NCI-H2171 treated with DMSO at 0.1 percent for 48 hours (cell line): ENCODE measurements at regions not wholly inside any gene's neighbourhood (a gene's known extent, or its start where the extent isn't known, plus 50 kb on each side); places are given as distances from the start of the nearest gene placed in this dataset.

Experiments
- DNase-seq: peaks from one replicate; lab custom pipeline; 2025; lab: John Stamatoyannopoulos, UW

DNA sequence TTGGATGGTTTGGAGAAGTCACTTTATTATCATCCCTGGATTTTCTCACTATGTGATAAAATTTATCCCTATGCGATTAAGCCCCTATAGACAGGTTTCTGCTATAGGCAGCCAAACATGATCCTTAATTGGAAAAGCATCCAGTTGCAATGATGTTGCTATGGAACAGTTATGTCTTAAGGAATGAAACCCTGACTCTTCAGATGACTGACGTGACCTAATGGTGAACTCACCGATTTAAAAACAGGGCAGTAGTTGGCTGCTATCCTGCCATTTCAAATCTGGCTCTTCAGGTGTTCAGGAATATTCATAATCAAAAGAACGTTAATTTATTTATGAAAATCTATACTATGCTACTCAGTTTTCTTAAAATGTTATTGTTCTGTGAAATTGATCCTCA is 106.8 kb upstream of the ROBO1 start:
- no peak for DNase-seq

DNA sequence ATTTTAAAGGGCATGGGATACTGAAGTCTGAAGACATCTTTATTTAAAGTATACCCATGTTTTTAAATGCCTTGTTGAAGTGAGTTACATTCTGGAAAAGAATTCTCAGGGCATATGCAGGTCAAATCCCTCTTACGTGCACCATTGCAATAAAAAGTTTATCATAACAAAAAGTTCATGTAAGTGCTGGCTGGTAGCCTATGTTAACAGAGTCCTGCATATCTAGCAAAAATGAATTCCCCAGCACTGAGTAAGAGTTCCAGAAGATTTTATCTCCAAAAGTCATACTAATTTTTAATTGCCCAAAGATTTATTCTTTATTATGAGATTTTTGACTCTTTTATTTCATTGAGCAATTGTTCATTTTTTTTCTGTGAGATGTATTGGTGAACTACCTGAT is 104.7 kb upstream of the ROBO1 start:
- DNase-seq: no peak

DNA sequence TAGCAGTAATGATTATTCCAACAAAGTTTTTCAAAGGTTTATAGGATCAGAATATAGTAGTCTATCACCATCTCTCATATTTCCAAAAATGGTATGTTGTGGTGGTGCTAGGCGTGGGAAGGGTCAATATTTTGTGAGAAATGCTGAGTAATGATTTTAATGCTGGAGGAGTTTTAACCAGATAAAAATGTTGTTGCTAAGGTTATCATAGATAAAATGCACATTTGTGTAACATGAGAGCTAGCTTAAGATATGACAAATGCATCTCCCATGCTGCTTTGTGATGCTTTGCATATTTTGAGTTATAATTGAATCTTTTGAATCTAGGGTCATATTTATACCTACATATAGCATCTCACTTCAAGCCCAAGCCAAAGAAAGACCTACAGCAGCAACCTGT is 103.9 kb upstream of the ROBO1 start:
- no peak for DNase-seq

DNA sequence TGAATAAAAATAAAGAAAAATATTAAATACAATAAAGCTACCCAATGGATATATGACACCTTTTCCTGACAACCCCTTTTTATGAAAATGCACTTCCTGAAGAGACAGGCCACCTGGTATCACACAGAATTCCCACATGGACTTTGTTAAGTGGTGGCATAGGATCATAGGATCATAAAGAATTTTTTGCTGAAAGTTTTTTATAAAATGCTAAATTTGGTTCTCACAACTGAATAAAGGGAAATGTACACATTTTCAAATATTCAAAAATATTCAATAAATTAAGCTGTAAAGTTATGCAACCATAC is 102.5 kb upstream of the ROBO1 start:
- DNase-seq: no peak

DNA sequence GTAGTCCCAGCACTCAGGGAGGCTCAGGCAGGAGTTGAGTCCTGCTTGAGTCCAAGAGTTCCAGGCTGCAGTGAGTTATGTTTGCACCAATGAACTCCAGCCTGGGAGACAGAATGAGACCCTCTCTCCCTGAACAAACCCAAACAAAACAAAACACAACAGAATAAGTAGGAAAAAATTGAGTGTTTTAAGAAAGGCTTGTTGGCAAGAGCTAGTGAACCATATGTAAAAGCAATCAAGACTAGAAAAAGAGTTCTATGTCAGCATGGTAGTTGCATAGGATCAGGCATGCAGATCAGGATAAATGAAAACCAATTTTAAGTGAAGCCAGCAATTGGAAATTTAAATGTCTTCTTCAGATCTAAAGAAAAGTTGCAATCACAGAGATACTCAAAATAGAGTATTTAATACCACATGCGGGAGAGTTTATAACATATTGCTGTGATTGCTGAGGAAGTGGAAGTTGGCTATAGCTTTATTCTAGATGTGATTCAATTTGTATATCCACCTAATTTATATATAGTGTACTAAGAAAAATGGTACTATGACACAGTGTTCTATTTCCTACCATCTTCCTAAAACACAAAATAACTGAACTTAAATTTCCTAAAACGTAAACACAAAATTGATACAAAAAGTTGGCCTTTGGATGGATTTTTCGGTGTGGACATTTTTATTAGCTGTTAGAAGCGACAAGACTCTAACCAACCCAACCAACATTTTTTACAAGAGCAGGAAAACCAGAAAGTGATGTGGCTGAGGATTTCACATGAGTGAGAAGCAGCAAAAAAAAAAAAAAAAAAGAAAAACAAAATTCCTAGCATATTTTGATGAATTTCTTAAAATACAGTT is 101.9 kb upstream of the ROBO1 start:
- no peak for DNase-seq

DNA sequence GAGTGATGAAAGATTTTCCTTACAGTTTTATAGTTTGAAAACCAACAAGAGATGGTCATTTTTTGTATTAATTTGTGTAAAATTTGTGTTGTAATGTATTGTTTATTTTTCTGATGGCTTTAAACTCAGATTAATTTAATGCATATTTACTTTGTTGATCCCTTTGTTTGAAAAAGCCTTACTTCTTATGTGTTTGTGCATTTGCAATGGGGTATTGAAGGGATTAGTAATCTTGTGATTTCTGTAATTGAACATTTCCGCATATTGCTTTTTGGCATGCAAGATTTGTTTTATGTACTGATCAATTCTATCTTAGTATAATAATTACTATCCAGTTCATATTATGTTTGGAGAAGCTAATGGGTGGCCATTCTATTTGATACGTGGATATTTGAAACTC is 98.4 kb upstream of the ROBO1 start:
- no peak for DNase-seq

DNA sequence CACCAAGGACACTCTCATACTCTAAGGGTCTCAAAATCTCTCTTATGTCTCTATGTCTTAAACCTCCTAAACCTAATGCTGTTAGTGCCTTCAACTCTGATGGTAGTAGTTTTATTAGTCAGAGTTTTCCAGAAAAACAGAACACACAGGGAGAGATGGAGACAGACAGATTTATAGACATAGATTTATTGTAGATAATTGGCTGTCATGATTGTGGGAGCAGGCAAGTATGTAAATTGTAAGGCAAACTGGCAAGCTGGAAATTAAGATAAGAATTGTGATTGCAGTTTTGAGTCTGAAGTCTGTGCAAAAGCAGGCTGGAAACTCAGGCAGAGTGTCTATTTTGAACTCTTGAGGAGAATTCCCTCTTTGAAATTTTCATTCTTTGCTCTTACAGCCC is 96.3 kb upstream of the ROBO1 start:
- no peak for DNase-seq

DNA sequence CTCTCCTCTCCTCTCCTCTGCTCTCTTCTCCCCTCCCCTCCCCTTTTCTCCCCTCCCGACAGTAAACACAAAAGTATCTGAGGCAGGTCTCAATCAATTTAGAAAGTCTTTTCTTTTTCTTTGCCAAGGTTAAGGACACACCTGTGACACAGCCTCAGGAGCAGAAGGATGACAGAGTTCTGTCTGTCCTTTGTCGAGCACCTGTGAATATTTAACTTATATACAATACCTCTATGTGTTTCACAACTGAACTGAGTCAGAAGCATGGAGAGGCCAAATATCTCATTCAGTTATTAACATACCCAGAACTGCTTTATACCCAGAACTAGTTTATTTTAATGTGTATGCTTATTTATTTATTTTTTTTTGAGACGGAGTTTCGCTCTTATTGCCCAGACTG is 81.1 kb upstream of the ROBO1 start:
- DNase-seq: no peak

DNA sequence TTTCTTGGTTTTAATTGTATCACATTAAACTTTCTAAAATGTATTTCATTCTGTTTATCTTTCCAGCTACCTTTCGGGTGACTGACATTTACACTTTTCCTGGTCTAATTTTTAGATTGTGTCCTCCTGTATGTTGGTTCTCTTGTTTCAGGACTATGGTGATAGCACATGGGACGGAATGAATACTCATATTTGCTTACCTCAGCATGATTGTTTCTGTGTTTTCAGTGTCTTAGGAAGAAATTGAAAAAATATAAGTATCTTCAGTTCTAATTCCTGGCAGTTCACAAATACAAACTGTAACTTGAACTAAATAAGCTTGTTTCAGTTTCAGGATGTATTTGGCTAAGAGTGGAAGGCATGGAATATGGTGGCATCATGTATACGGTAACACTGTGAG is 80.1 kb upstream of the ROBO1 start:
- no peak for DNase-seq

DNA sequence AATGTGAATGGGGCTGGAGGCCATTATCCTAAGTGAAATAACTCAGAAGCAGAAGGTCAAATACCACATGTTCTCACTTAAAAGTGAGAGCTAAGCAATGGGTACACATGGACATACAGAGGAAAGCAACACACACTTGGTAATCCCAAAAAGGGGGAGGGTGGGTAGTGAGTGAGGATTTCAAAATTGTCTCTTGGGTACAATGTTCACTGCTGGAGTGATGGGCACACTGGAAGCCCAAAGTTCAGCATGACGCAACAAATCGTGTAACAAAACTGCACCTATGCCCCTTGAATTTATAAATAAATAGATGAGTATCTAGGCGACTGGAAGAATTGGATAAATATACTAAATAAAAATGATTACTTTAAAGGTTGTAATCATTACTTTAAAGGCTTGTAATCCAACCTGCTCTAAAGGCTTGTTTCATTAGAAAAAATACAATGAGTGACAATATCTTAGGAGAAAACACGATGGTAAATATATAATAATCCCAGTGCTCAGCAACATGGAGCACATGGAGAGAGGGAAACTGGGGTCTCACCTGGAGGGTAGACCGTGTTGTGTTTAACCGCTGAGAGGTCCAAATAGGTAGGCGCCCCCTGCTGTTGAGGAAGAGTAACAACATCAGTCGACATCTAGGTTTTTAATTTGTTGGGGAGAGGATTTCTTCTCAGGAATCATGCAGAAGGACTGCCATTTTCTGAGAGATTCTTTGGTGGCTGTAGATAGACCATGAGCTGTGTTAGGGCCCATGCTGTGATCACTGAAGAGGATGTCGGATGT is 78.5 kb upstream of the ROBO1 start:
- peak; percentile 1 for DNase-seq

DNA sequence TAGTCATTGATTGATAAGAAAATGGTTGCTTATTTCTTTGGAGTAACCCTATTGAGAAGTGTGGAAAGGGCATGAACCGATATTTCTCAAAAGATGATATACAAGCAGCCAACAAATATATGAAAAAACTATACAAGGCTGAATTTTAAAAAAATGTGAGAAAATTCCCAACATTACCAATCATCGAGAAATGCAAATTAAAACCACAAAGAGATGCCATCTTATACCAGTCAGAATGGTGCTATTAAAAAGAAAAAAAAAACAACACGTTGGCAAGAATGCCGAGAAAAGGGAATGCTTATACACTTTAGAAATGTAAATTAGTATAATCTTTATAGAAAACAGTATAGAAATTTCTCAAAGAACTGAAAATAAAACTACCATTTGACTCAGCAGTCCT is 77.7 kb upstream of the ROBO1 start:
- DNase-seq: no peak

DNA sequence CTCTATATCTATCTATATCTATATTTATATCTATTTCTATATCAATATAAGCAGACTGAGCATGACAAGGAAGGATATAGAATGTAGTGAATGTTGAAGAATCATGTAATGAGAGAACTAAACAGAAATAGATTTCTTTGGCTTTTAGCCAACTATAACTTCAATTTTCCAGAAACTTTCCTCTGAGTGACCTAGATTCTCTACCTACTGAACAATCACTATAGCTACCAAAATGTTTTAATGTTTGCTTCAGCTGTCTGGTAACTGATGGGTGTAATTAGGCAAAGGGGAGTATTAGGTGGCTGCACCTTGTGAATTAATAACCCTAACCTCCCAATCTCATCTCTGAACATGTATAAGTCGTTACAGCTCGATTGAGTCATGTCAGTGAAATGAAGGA is 76.4 kb upstream of the ROBO1 start:
- DNase-seq: no peak

DNA sequence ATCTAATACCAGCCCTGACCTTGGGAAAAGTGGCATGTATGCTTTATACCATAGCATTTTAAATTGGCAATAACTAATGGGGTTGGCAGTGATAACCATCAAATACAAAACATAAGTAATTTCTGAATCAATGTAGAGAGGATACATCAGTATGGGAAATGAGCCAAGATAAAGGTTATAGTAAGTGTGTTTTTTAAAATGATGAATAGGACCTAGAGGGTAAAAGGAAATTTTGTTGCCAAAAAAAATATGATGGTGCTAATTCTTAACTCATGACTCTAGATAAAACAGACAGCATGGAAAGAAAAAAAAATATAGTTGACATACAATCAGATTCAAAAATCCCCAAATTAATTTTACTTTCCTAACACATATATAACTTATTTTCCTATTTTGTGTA is 75.4 kb upstream of the ROBO1 start:
- DNase-seq: no peak

DNA sequence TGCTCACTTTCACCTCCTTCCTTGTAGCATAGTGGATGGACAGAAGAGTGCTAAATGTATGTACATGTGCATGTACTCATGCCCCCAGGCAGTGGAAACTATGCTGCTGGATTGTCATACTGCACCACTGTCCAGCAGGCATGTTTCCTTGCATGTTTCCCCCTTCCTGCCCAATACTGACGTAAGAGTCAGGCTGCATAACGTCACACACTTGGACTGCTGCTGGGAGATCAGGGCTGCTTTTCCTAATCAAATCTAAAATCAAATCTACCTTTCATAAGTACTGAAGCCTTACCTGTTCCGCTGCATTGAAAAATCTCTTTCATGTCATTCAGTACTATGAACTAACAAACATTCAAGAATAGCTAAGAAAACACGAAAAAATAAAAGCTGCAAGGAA is 67.9 kb upstream of the ROBO1 start:
- DNase-seq: no peak

DNA sequence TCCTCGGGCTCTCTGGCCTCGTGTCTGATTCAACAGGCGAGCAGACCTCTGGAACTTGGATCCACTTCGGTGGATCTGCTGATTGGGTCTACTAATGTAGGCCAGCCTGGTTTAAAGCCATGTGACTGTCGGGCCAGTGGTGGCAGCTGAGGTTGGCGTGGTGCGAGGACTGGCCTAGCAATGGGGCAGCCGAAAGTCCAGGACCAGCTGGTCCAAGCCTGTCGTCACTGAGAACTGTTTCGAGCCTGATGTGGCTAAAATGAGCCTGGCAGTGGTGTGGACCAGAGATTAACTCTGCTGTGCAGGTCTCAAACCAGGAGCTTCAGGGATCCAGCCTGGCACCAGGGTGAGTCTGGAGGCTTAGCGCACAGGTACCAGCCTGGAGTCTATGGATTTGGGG is 56.4 kb upstream of the ROBO1 start:
- no peak for DNase-seq

DNA sequence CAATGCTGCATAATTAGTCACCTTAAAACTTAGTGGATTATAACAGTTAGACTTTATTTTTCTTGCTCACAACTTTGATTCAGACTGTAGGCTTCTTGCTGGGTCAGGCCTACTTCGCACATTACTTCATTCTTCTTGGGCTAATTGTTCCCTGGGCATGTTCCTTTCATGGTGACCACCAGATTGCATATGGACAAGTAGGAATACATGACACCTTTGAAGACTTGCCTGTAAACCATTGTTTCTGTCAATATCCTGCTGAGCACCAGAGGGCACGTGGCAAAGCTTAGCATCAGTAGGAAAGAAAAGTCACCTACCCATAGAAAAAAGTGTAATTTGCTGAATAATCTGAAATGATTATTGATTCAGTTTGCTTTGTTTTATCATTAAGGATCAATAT is 54.3 kb upstream of the ROBO1 start:
- no peak for DNase-seq

DNA sequence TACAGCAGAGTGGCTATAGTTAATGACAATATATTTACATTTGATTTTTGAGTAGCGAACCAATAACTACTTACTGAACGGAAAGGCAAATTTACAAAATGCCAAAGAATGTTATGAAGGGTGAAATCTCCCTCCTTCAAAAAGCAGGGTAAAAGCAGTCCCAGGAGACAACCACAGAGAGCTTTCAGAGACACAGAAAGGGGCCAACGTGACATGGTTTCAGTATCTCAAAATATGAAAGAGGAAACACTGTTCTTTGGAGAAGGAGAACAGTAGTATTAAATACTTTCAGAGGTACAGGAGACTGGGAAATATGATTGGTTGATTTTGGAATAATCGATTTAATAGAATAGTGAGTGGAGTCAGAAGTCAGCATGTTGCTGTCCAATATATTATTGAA is 52.3 kb upstream of the ROBO1 start:
- DNase-seq: no peak

DNA sequence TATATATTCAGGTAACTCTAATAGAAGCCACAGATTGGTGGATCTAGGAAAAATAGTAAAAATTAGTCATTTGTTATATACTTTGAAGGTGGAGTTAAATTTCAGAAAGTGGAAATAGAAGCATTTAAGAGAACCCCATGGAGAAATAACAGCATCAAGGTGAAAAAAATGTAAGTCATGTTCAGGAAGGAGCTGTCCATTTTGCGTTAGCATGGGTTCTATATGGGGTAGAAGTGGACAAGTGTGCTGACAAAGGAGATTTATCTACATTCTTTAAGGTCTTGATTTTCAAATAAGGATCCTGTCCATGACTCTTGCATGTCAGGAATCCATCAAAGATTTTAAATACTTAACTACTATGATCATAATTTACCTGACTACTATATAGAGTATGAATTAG is 50.2 kb upstream of the ROBO1 start:
- DNase-seq: no peak
